Vagina (tissue), 2 donors: ENCODE measurements at regions not wholly inside any gene's neighbourhood (a gene's known extent, or its start where the extent isn't known, plus 50 kb on each side); places are given as distances from the start of the nearest gene placed in this dataset.
"Not testable (repeated sequence)": the region's sequence is repeated elsewhere in the genome, so short reads cannot be mapped to it uniquely, and the experiment has no call there.

ENCODE experiments used
- DNase-seq, 2 donors: peaks; one replicate each; pipeline ENCODE4 v3.0.0-alpha.2; 2017; ENCODE audit errors: extremely low spot score in 2 of 2
- H3K27ac ChIP-seq: fragments of 200-600 bp; sonication (generic); one replicate; pipeline ENCODE4 v1.5.1; 2019
- H3K27me3 ChIP-seq: fragments of 200-600 bp; sonication (generic); one replicate; pipeline ENCODE4 v1.5.1; 2019
- H3K36me3 ChIP-seq, 2 donors: fragments of 200-600 bp; sonication (generic); one replicate each; pipeline ENCODE4 v1.5.1; 2017 to 2019
- H3K4me1 ChIP-seq: fragments of 200-600 bp; sonication (generic); one replicate; pipeline ENCODE4 v1.5.1; 2019
- H3K4me3 ChIP-seq, 2 donors: fragments of 200-600 bp; sonication (generic); 1 replicate in 1 of 2; 2 replicates in 1 of 2; pipeline ENCODE4 v1.5.1; 2016 to 2019
- H3K9me3 ChIP-seq: fragments of 200-600 bp; sonication (generic); one replicate; pipeline ENCODE4 v1.5.1; 2019
- CTCF ChIP-seq, 3 experiments: fragments of 450-650 bp in 2 of 3; fragments of 200-600 bp in 1 of 3; sonication (generic) in 1 of 3; IDR thresholded peaks; one replicate each; pipeline ENCODE4 v1.5.1; 2017 to 2019; ENCODE audit warnings: antibody characterized with exemption in 3 of 3, mild to moderate bottlenecking in 2 of 3, moderate library complexity in 2 of 3
- POLR2A ChIP-seq, 2 donors: fragments of 450-650 bp; IDR thresholded peaks; one replicate each; pipeline ENCODE4 v1.6.1; 2017; ENCODE audit warnings: antibody characterized with exemption in 2 of 2, mild to moderate bottlenecking in 2 of 2, moderate library complexity in 2 of 2
- POLR2AphosphoS5 ChIP-seq, 2 donors: sonication (generic); formaldehyde crosslinking; IDR thresholded peaks; one replicate each; pipeline ENCODE4 v1.9.0; 2017; ENCODE audit warnings: antibody characterized with exemption in 2 of 2, mild to moderate bottlenecking in 2 of 2, low read depth in 1 of 2; ENCODE audit not compliant: insufficient read depth in 1 of 2
- intact Hi-C: fragments of 100-400 bp; cut with DNase I; formaldehyde crosslinking; loops from one replicate; pipeline ENCODE4 v1.15.1; 2023

GRCh38 chr5:164233791-164234190, 728.4 kb downstream of the MAT2B start:
- no peaks in the 10 kb centered on the region for H3K4me1 ChIP-seq
- no peak overlapping the region for H3K4me3 ChIP-seq
- TF ChIP-seq POLR2A (IDR thresholded peaks at IDR 0.05) (no peak), POLR2AphosphoS5 (IDR thresholded peaks at IDR 0.05; ENCODE audit: insufficient read depth in 1 of 2, low read depth in 1 of 2) (no peak), CTCF (IDR thresholded peaks at IDR 0.05) (no peak)
- intact Hi-C loops: no loop called here
- no peaks in the 10 kb centered on the region for H3K9me3 ChIP-seq
- H3K27ac ChIP-seq: no peak overlapping the region
- no peaks in the 10 kb centered on the region for H3K27me3 ChIP-seq
- no peak for DNase-seq
- H3K36me3 ChIP-seq: no peaks in the 10 kb centered on the region

- H3K27ac ChIP-seq: no peak overlapping the region
- no peak for TF ChIP-seq CTCF (IDR thresholded peaks at IDR 0.05)
- TF ChIP-seq POLR2AphosphoS5 (IDR thresholded peaks at IDR 0.05; ENCODE audit: insufficient read depth in 1 of 2, low read depth in 1 of 2): no peak
- no peak for TF ChIP-seq POLR2A (IDR thresholded peaks at IDR 0.05)
- H3K4me1 ChIP-seq: no peaks in the 10 kb centered on the region
- no peak overlapping the region for H3K4me3 ChIP-seq
- H3K36me3 ChIP-seq: no peaks in the 10 kb centered on the region
- H3K27me3 ChIP-seq: no peaks in the 10 kb centered on the region
- intact Hi-C loops: no loop called here
- no peak for DNase-seq
- no peaks in the 10 kb centered on the region for H3K9me3 ChIP-seq
These were observed 728.9 kb downstream of the MAT2B start for GRCh38 chr5:164234321-164234720.

- intact Hi-C loops: no loop called here
- H3K27me3 ChIP-seq: no peaks in the 10 kb centered on the region
These were observed 730.0 kb downstream of the MAT2B start for GRCh38 chr5:164235300-164235891.

GRCh38 chr5:164237486-164237885, 732.1 kb downstream of the MAT2B start:
- Histone ChIP-seq H3K4me3 (no peak overlapping the region), H3K4me1 (no peaks in the 10 kb centered on the region), H3K36me3 (no peaks in the 10 kb centered on the region), H3K9me3 (no peaks in the 10 kb centered on the region), H3K27ac (no peak overlapping the region), H3K27me3 (no peaks in the 10 kb centered on the region)
- no peak for DNase-seq
- TF ChIP-seq CTCF (IDR thresholded peaks at IDR 0.05) (no peak), POLR2A (IDR thresholded peaks at IDR 0.05) (no peak), POLR2AphosphoS5 (IDR thresholded peaks at IDR 0.05; ENCODE audit: insufficient read depth in 1 of 2, low read depth in 1 of 2) (no peak)
- intact Hi-C loops: no loop called here

More at GRCh38 chr5:164235300-164235891, 730.0 kb downstream of the MAT2B start:
- no peak for DNase-seq
- Histone ChIP-seq H3K9me3 (no peaks in the 10 kb centered on the region), H3K36me3 (no peaks in the 10 kb centered on the region), H3K4me1 (no peaks in the 10 kb centered on the region), H3K27ac (no peak overlapping the region), H3K4me3 (no peak overlapping the region)
- TF ChIP-seq CTCF (IDR thresholded peaks at IDR 0.05) (no peak), POLR2A (IDR thresholded peaks at IDR 0.05) (no peak), POLR2AphosphoS5 (IDR thresholded peaks at IDR 0.05; ENCODE audit: insufficient read depth in 1 of 2, low read depth in 1 of 2) (no peak)

- H3K27ac ChIP-seq, DNase-seq, intact Hi-C loops, H3K4me3 ChIP-seq, H3K36me3 ChIP-seq, H3K9me3 ChIP-seq, H3K27me3 ChIP-seq, H3K4me1 ChIP-seq: not testable (repeated sequence)
These were observed 746.4 kb downstream of the MAT2B start for GRCh38 chr5:164251781-164252180.
